ENCODE measurements at regions not wholly inside any gene's neighbourhood (a gene's known extent, or its start where the extent isn't known, plus 50 kb on each side); places are given as distances from the start of the nearest gene placed in this dataset.
"Not testable (repeated sequence)": the region's sequence is repeated elsewhere in the genome, so short reads cannot be mapped to it uniquely, and the experiment has no call there.

DNA sequence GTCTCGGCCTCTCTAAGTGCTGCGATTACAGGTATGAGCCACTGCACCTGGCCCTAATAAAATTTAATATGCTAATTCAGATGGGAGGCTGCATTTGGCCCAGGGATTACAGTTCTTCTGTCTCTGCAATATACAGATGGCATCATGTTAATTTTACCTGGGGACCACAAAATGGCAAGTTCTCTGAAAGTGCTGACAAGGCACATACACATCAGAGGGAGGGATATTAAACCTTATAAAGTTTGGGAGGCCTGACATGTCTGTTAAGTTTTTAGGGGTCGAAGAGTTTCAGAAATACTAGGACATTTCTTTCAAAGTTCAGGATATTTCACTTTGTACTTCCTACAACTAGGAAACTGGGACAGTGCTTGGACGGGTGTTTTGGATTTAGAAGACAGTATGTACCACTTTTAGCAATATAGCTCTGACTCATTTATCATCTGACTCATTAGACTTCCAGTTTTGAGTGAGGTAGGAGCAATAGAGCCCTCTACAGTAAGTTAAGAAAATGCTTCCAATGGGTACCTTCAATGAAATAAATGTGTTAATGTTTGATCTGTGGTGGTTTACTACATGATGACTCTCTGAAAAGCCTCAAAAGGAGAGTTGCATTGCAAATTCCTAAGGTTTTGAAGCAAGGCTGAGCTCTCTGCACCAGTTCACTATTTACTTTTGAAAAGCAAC, 981.0 kb upstream of the HS3ST1 start:
- no peak for ATAC-seq
- DNase-seq (ENCODE audit: low spot score), result no peak

DNA sequence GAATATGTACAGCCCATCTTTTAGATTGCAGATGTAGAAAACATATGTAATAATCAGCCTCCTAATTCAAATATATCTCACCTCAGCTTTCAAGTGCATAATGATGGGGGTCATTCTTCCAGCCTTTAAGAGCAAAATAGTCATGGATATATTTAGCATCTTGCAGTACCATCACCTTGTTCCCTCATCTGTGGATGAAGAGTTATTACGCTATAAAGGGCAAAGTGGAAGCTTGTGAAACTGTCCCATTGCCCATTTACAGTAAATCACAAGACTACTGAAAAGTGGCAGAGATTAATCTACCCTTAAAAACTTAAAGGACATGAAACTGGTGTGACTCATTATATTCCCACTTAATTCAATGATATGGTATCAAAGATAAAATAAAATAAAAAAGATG, 979.7 kb upstream of the HS3ST1 start:
- no peak for ATAC-seq
- no peak for DNase-seq (ENCODE audit: low spot score)

GRCh38 chr4:12403175-12403574, 974.5 kb upstream of the HS3ST1 start:
- DNase-seq (ENCODE audit: low spot score) (no peak), ATAC-seq (no peak)

DNA sequence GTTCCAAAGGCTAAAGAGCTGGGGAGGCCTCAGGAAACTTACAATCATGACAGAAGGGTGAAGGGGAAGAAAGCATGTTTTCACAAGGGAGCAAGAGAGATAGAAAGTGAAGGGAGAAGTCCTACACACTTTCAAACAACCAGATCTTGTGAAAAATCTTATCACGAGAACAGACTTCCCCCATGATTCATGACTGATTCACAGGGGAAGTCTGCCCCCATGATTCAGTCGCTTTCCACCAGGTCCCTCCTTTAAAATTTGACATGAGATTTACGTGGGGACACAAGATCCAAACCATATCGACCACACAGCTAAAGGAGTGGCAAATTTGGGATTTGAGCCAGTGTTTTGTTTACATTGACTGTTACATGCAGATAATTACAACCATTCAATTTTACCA, 971.1 kb upstream of the HS3ST1 start:
- no peak for DNase-seq (ENCODE audit: low spot score)
- no peak for ATAC-seq

GRCh38 chr4:12393631-12394262, 965.1 kb upstream of the HS3ST1 start:
- no peak for DNase-seq (ENCODE audit: low spot score)
- no peak for ATAC-seq

GRCh38 chr4:12389604-12390003, 960.9 kb upstream of the HS3ST1 start:
- ATAC-seq, result no peak
- DNase-seq (ENCODE audit: low spot score), result no peak

DNA sequence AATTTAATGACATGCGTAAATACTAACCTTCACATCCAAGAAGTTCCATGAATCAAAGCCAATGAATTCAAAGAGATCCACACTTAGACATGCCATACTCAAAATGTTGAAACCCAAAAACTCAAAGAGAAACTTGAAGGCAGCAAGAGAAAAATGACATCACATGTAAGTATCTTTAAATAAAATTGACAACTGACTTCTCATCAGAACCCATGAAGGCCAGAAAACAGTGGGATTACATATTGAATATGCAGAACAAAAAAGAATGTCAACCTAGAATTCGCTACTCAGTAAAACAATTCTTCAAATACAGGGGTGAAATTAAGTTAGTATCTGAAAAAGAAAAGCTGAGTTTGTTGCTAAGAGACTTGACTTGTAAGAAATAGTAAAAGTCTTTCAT, 953.9 kb upstream of the HS3ST1 start:
- ATAC-seq (no peak), DNase-seq (ENCODE audit: low spot score) (no peak)

GRCh38 chr4:12379191-12379590, 950.5 kb upstream of the HS3ST1 start:
- DNase-seq (ENCODE audit: low spot score) (no peak), ATAC-seq (no peak)

DNA sequence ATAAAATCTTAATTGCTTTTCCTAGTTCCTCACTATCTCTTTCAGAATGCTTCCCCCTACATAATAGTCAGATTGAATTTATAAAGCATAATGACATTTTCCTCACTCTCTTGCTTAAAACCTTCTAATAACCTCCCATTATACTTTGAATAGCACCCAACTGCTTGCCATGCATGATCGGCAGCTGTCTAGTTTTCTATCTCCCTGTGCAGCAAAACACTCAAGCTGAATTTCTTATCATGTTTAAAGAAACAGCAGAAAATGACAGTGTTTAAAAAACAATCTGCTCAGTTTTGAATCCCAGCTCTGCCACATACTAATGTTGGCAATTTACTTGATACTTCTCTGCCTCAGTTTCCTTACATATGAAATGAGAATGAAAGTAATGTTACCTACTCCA, 947.1 kb upstream of the HS3ST1 start:
- ATAC-seq (no peak), DNase-seq (ENCODE audit: low spot score) (no peak)

DNA sequence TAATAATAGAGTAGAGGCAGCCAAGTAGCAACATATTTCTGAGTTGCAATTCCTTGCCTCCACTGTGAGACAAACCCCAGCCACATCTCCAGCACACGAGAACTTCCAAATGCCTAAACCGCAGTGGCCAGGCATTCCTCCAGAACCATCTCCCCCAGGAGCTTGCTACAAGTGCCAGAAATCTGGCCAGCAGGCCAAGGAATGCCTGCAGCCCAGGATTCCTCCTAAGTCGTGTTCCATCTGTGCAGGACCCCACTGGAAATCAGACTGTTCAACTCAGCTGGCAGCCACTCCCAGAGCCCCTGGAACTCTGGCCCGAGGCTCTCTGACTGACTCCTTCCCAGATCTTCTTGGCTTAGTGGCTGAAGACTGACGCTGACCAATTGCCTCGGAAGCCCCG, 937.2 kb upstream of the HS3ST1 start:
- not testable (repeated sequence) for ATAC-seq; DNase-seq (ENCODE audit: low spot score)

GRCh38 chr4:12360391-12360790, 931.7 kb upstream of the HS3ST1 start:
- DNase-seq (ENCODE audit: low spot score) (no peak), ATAC-seq (no peak)

- no peak for DNase-seq (ENCODE audit: low spot score)
- ATAC-seq, result no peak
Observed at GRCh38 chr4:12359420-12359819, 930.7 kb upstream of the HS3ST1 start.

GRCh38 chr4:12333083-12333482, 904.4 kb upstream of the HS3ST1 start:
- ATAC-seq; DNase-seq (ENCODE audit: low spot score): not testable (repeated sequence)

- no peak for ATAC-seq
- DNase-seq (ENCODE audit: low spot score), result no peak
Observed at GRCh38 chr4:12324965-12325364, 896.3 kb upstream of the HS3ST1 start.

- ATAC-seq (no peak), DNase-seq (ENCODE audit: low spot score) (no peak)
Observed at GRCh38 chr4:12319765-12320164, 891.1 kb upstream of the HS3ST1 start.

- ATAC-seq (no peak), DNase-seq (ENCODE audit: low spot score) (no peak)
Observed at GRCh38 chr4:12304905-12305304, 876.2 kb upstream of the HS3ST1 start.

DNA sequence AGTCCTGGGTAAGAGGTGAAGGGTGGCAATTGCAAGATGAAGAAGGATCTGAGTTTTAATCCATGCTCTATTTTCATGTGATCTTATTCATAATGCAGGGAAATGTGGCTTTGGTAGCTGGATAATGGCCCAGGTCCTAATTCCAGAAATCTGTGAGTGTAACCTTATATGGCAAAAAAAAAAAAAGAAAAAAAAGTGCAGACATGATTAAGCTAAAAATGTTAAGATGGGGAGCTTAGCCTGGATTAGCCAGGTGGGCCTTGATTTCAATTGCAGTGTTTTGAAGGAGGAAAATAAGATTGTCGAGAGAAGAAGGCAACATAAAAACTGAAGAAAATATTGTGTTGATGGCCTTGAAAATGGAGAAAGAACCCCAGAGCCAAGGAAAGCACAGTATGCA, 867.7 kb upstream of the HS3ST1 start:
- ATAC-seq (no peak), DNase-seq (ENCODE audit: low spot score) (no peak)

- DNase-seq (ENCODE audit: low spot score), result no peak
- ATAC-seq, result no peak
Observed at GRCh38 chr4:12293906-12294525, 865.3 kb upstream of the HS3ST1 start.

DNA sequence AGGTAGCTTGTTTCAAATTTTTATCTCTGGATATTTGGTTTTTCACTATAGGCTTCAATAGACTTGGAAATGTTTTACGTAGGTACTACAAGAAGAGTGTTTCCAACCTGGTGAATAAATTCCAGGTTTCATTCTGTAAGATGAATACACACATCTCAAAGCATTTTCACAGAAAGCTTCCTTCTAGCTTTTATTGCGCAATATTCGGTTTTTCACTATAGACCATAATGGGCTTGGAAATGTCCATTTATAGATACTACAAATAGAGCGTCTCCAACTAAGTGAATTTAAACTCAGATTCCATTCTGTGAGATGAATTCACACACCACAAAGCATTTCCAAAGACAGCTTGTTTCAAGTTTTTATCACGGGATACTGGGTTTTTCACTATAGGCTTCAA, 857.7 kb upstream of the HS3ST1 start:
- ATAC-seq (no peak), DNase-seq (ENCODE audit: low spot score) (no peak)

- DNase-seq (ENCODE audit: low spot score) (no peak), ATAC-seq (no peak)
Observed at GRCh38 chr4:12270546-12270945, 841.9 kb upstream of the HS3ST1 start.

DNA sequence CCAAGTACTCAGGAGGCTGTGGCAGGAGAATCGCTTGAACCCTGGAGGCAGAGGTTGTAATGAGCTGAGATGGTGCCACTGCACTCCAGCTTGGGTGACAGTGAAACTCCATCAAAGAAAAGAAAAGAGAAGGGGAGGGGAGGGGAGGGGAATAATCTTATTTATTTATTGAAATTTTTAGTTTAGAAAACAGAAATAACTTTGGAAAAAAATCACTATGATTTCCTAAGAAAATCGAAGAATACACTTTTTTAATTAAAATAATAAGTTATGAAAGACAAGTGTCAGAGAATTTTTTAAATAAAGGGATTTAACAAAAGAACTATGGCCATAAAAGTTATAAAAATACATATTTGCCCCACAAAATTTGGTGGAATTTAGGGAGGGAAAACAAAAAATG, 836.9 kb upstream of the HS3ST1 start:
- ATAC-seq, result no peak
- DNase-seq (ENCODE audit: low spot score), result no peak

DNA sequence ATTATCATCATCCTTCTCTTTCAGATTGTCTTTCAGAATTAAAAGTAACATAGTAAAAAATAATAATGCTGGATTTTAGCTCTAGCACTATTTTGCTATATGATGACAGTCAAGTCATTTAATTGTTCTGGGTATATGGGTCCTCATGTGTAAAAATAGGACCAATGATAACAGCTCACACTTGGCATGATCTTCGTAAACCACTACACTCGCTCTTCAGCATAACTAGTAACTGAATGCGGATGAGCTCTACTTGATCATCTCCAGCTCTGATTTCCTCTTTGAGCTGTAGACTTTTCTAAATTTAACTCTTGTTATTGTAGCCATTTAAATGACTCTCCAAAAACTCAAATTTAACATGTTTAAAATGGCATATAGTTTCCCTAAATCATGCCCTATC, 831.8 kb upstream of the HS3ST1 start:
- no peak for ATAC-seq
- no peak for DNase-seq (ENCODE audit: low spot score)

- ATAC-seq (no peak), DNase-seq (ENCODE audit: low spot score) (no peak)
Observed at GRCh38 chr4:12244973-12245372, 816.3 kb upstream of the HS3ST1 start.
